Spleen (tissue), 11 donors: ENCODE measurements at regions not wholly inside any gene's neighbourhood (a gene's known extent, or its start where the extent isn't known, plus 50 kb on each side); places are given as distances from the start of the nearest gene placed in this dataset.

Source experiments
- DNase-seq: peaks from one replicate; pipeline ENCODE4 v3.0.0-alpha.2; 2020
- H3K27ac ChIP-seq, 8 donors: fragments of 200-600 bp; sonication (generic) in 7 of 8; 1 replicate in 4 of 8; 2 replicates in 4 of 8; pipeline versions ENCODE4 v1.5.0 to v1.8.0; 2016 to 2021; ENCODE audit warnings: inconsistent platforms in 4 of 8, mild to moderate bottlenecking in 4 of 8, moderate library complexity in 1 of 8
- H3K27me3 ChIP-seq, 7 donors: fragments of 200-600 bp; sonication (generic) in 6 of 7; replicated peaks in 1 of 7; 1 replicate in 4 of 7; 2 replicates in 3 of 7; pipeline versions ENCODE4 v1.5.0 to v1.8.0; 2016 to 2021; ENCODE audit warnings: inconsistent platforms in 3 of 7, mild to moderate bottlenecking in 1 of 7
- H3K36me3 ChIP-seq, 6 donors: fragments of 200-600 bp; sonication (generic) in 5 of 6; 1 replicate in 4 of 6; 2 replicates in 2 of 6; pipeline versions ENCODE4 v1.5.0 to v1.8.0; 2016 to 2021; ENCODE audit warnings: inconsistent platforms in 2 of 6
- H3K4me1 ChIP-seq, 6 donors: fragments of 200-600 bp; sonication (generic) in 5 of 6; 1 replicate in 3 of 6; 2 replicates in 3 of 6; pipeline versions ENCODE4 v1.5.0 to v1.8.0; 2016 to 2021; ENCODE audit warnings: inconsistent platforms in 3 of 6
- H3K4me3 ChIP-seq, 8 donors: fragments of 200-600 bp; sonication (generic) in 7 of 8; 1 replicate in 4 of 8; 2 replicates in 4 of 8; pipeline versions ENCODE4 v1.5.0 to v1.8.0; 2016 to 2021; ENCODE audit warnings: inconsistent platforms in 4 of 8, mild to moderate bottlenecking in 4 of 8, moderate library complexity in 2 of 8
- H3K9me3 ChIP-seq, 8 donors: fragments of 200-600 bp; sonication (generic) in 7 of 8; 1 replicate in 4 of 8; 2 replicates in 4 of 8; pipeline versions ENCODE4 v1.5.0 to v1.8.0; 2016 to 2021; ENCODE audit warnings: inconsistent platforms in 4 of 8
- CTCF ChIP-seq, 11 experiments: fragments of 200-600 bp in 7 of 11; fragments of 450-650 bp in 4 of 11; sonication (generic) in 4 of 11; IDR thresholded peaks in 8 of 11; conservative IDR thresholded peaks in 3 of 11; 1 replicate in 7 of 11; 2 replicates in 4 of 11; pipeline versions ENCODE4 v1.4.0 to v1.8.0; 2016 to 2021; ENCODE audit warnings: antibody characterized with exemption in 11 of 11, inconsistent platforms in 4 of 11, mild to moderate bottlenecking in 1 of 11
- POLR2A ChIP-seq, 3 donors: fragments of 450-650 bp; IDR thresholded peaks; one replicate each; pipeline ENCODE4 v1.5.1; 2017; ENCODE audit warnings: antibody characterized with exemption in 3 of 3, mild to moderate bottlenecking in 1 of 3
- POLR2AphosphoS5 ChIP-seq, 3 donors: sonication (generic); formaldehyde crosslinking; IDR thresholded peaks; one replicate each; pipeline ENCODE4 v1.5.1; 2017; ENCODE audit warnings: antibody characterized with exemption in 3 of 3
- WGBS, 5 donors: extraction: QIAGEN DNeasy Blood & Tissue Kit in 3 of 5; methylation state at CpG; one replicate each; pipeline versions ENCODE4 v1.1.5 to v1.1.7; 2013 to 2018; 5-methylcytosine and 5-hydroxymethylcytosine counted together
- intact Hi-C: fragments of 100-400 bp; cut with DNase I; formaldehyde crosslinking; loops from one replicate; pipeline ENCODE4 v1.15.0; 2023; ENCODE audit warnings: low total_unique reads
- donor health status: healthy with polysubstance abuse.
- donor health status: DM: no; HTN: no; CAD: no; lungs with moderate emphysema.
- donor health status: DM: no; HTN: no; CAD: no.
- donor health status: Bipolar disorder and iron deficiency.
- donor health status: healthy.
- donor health status: DM: no; HTN: no; CAD: no.
- donor health status: DM: yes; HTN: yes; CAD: no.

- no peak for TF ChIP-seq POLR2A (IDR thresholded peaks at IDR 0.05)
- no peak for TF ChIP-seq CTCF (IDR thresholded peaks at IDR 0.05 in 8 of 11, conservative IDR thresholded peaks at IDR 0.05 in 3 of 11)
- Histone ChIP-seq H3K36me3 (no peaks in the 10 kb centered on the region), H3K9me3 (peaks cover 0 to 19% (median 13%) of the 10 kb centered on the region in 8 donors), H3K27me3 (no peaks in the 10 kb centered on the region), H3K4me3 (no peak overlapping the region), H3K4me1 (no peaks in the 10 kb centered on the region), H3K27ac (no peak overlapping the region)
- WGBS, 5 donors: 70 to 84% (median 79%) methylated on average over 3 of the region's 3 CpGs
- intact Hi-C loops: no loop called here
- no peak for DNase-seq
Observed at GRCh38 chr16:63057341-63057740, 1021.1 kb upstream of the CDH8 start.

- intact Hi-C loops: no loop called here
- Histone ChIP-seq H3K36me3 (no peaks in the 10 kb centered on the region), H3K4me1 (no peaks in the 10 kb centered on the region), H3K27ac (no peak overlapping the region), H3K27me3 (no peaks in the 10 kb centered on the region), H3K9me3 (peaks cover 0 to 10% (median under 1%) of the 10 kb centered on the region in 8 donors), H3K4me3 (no peak overlapping the region)
- TF ChIP-seq CTCF (IDR thresholded peaks at IDR 0.05 in 8 of 11, conservative IDR thresholded peaks at IDR 0.05 in 3 of 11) (no peak), POLR2A (IDR thresholded peaks at IDR 0.05) (no peak), POLR2AphosphoS5 (IDR thresholded peaks at IDR 0.05) (no peak)
- WGBS, 5 donors: 91 to 100% (median 94%) methylated on average over 1 of the region's 1 CpG
- DNase-seq: no peak
Observed at GRCh38 chr16:63050391-63050790, 1014.2 kb upstream of the CDH8 start.

- no peak for DNase-seq
- no peaks in the 10 kb centered on the region for H3K4me1 ChIP-seq
- TF ChIP-seq POLR2AphosphoS5 (IDR thresholded peaks at IDR 0.05) (no peak), POLR2A (IDR thresholded peaks at IDR 0.05) (no peak), CTCF (IDR thresholded peaks at IDR 0.05 in 8 of 11, conservative IDR thresholded peaks at IDR 0.05 in 3 of 11) (no peak)
- no peak overlapping the region for H3K27ac ChIP-seq
- no peak overlapping the region for H3K4me3 ChIP-seq
- 68 to 81% (median 70%) methylated on average over 7 of the region's 7 CpGs for WGBS, 5 donors
- intact Hi-C loops: no loop called here
- no peaks in the 10 kb centered on the region for H3K36me3 ChIP-seq
- no peaks in the 10 kb centered on the region for H3K27me3 ChIP-seq
- H3K9me3 ChIP-seq: peaks cover 0 to 10% (median 0%) of the 10 kb centered on the region in 8 donors
Observed at GRCh38 chr16:63038397-63039106, 1002.3 kb upstream of the CDH8 start.

- intact Hi-C loops: no loop called here
- Histone ChIP-seq H3K9me3 (peaks cover 0 to 15% (median under 1%) of the 10 kb centered on the region in 8 donors), H3K27ac (no peak overlapping the region), H3K27me3 (no peaks in the 10 kb centered on the region), H3K4me1 (no peaks in the 10 kb centered on the region), H3K36me3 (no peaks in the 10 kb centered on the region), H3K4me3 (no peak overlapping the region)
- TF ChIP-seq POLR2A (IDR thresholded peaks at IDR 0.05) (no peak), POLR2AphosphoS5 (IDR thresholded peaks at IDR 0.05) (no peak), CTCF (IDR thresholded peaks at IDR 0.05 in 8 of 11, conservative IDR thresholded peaks at IDR 0.05 in 3 of 11) (no peak)
- 39 to 59% (median 53%) methylated on average over 1 of the region's 1 CpG for WGBS, 5 donors
- no peak for DNase-seq
Observed at GRCh38 chr16:63037761-63038396, 1001.6 kb upstream of the CDH8 start.
